A549 (cell line): ENCODE measurements at regions not wholly inside any gene's neighbourhood (a gene's known extent, or its start where the extent isn't known, plus 50 kb on each side); places are given as distances from the start of the nearest gene placed in this dataset.

ENCODE experiments used
- ATAC-seq, 2 experiments: fragments of 200-7000 bp in 1 of 2; fragments of >200 bp in 1 of 2; cut with Nextera tagmentation in 1 of 2; cut with Tn5 transposase in 1 of 2; 3 replicates each; pipeline versions ENCODE4 v1.8.0 to v1.9.1; 2018 to 2020; ENCODE audit warnings: mild to moderate bottlenecking in 1 of 2, moderate library complexity in 1 of 2
- CTCF ChIA-PET: fragments of 300-600 bp; sonication (Branson Sonifier 250); formaldehyde crosslinking; extraction: SDS; loops from one replicate; lab custom pipeline; 2021; ENCODE audit warnings: antibody characterized with exemption, inconsistent platforms; lab: Yijun Ruan, JAX
- POLR2A ChIA-PET: fragments of 350-600 bp; formaldehyde crosslinking; extraction: SDS; loops from one replicate; lab custom pipeline; 2021; ENCODE audit warnings: antibody characterized with exemption, inconsistent platforms; lab: Yijun Ruan, JAX
- DNase-seq, 2 experiments: peaks; one replicate each; pipeline versions ENCODE4 v3.0.0 to v3.0.0-alpha.2; 2011 to 2016; ENCODE audit warnings: low read depth in 1 of 2, low spot score in 1 of 2
- FAIRE-seq: peaks from 2 replicates; lab custom pipeline; 2011; peaks lifted over from hg19 to GRCh38; lab: Jason Lieb, UNC
- H3K27ac ChIP-seq, 2 experiments: fragments of >200 bp; sonication (Bioruptor Twin); formaldehyde crosslinking; 3 replicates each; pipeline ENCODE4 v1.5.1; 2016 to 2017
- H3K4me1 ChIP-seq: fragments of >200 bp; sonication (Bioruptor Twin); formaldehyde crosslinking; 3 replicates; pipeline ENCODE4 v1.6.1; 2016
- H3K4me2 ChIP-seq: fragments of >200 bp; sonication (Bioruptor Twin); formaldehyde crosslinking; 3 replicates; pipeline ENCODE4 v1.6.1; 2016
- H3K4me3 ChIP-seq: fragments of >200 bp; sonication (Bioruptor Twin); formaldehyde crosslinking; 3 replicates; pipeline ENCODE4 v1.5.1; 2016
- H3K9me3 ChIP-seq: fragments of >200 bp; sonication (Bioruptor Twin); formaldehyde crosslinking; 3 replicates; pipeline ENCODE4 v1.6.1; 2016
- BCL3 ChIP-seq: fragments of >200 bp; sonication (Bioruptor Twin); formaldehyde crosslinking; IDR thresholded peaks from 3 replicates; pipeline ENCODE4 v1.6.1; 2016
- CBX2 ChIP-seq: fragments of 200-600 bp; sonication (generic); IDR thresholded peaks from 2 replicates; pipeline ENCODE4 v1.6.1; 2016; ENCODE audit warnings: low read depth, mild to moderate bottlenecking, borderline replicate concordance
- CBX8 ChIP-seq: fragments of 200-600 bp; sonication (generic); IDR thresholded peaks from 2 replicates; pipeline ENCODE4 v1.6.1; 2016
- EHF ChIP-seq: fragments of 250-450 bp; sonication (Bioruptor Pico); IDR thresholded peaks from 2 replicates; pipeline ENCODE4 v1.5.0; 2020; ENCODE audit warnings: mild to moderate bottlenecking
- EP300 ChIP-seq, 2 experiments: fragments of >200 bp; sonication (Bioruptor Twin); formaldehyde crosslinking; IDR thresholded peaks; 2 replicates in 1 of 2; 3 replicates in 1 of 2; pipeline ENCODE4 v1.6.1; 2016 to 2017
- HEYL ChIP-seq: fragments of 250-450 bp; sonication (Bioruptor Pico); IDR thresholded peaks from 2 replicates; pipeline ENCODE4 v1.8.0; 2021; ENCODE audit warnings: mild to moderate bottlenecking, moderate library complexity
- HMGXB4 ChIP-seq: fragments of 250-450 bp; sonication (Bioruptor Pico); IDR thresholded peaks from 2 replicates; pipeline ENCODE4 v1.5.0; 2021; ENCODE audit warnings: mild to moderate bottlenecking, moderate library complexity, borderline replicate concordance
- HOXB13 ChIP-seq: fragments of 250-450 bp; sonication (Bioruptor Pico); IDR thresholded peaks from 2 replicates; pipeline ENCODE4 v1.5.0; 2020; ENCODE audit warnings: low read depth, mild to moderate bottlenecking, moderate library complexity
- HOXB5 ChIP-seq: fragments of 250-450 bp; sonication (Bioruptor Pico); IDR thresholded peaks from 2 replicates; pipeline ENCODE4 v1.5.0; 2020; ENCODE audit warnings: mild to moderate bottlenecking, moderate library complexity
- MAZ ChIP-seq: fragments of 150-350 bp; IDR thresholded peaks from 2 replicates; pipeline ENCODE4 v1.6.1; 2014; ENCODE audit warnings: antibody characterized with exemption, low read depth, low read length, borderline replicate concordance
- MYC ChIP-seq: IDR thresholded peaks from 2 replicates; pipeline ENCODE4 v1.6.1; 2012; ENCODE audit warnings: mild to moderate bottlenecking, inconsistent platforms, low read length, improper control_type of control experiment, borderline replicate concordance
- NPAS2 ChIP-seq: fragments of 250-450 bp; sonication (Bioruptor Pico); IDR thresholded peaks from 2 replicates; pipeline ENCODE4 v1.8.0; 2022; ENCODE audit warnings: mild to moderate bottlenecking, moderate library complexity, borderline replicate concordance
- PHF8 ChIP-seq: fragments of 200-600 bp; sonication (generic); IDR thresholded peaks from 2 replicates; pipeline ENCODE4 v1.6.1; 2016; ENCODE audit warnings: low read depth, mild to moderate bottlenecking, antibody characterized with exemption, moderate library complexity, borderline replicate concordance
- POLR2AphosphoS2 ChIP-seq: conservative IDR thresholded peaks from 2 replicates; pipeline ENCODE4 v1.6.1; 2012; ENCODE audit warnings: low read length, improper control_type of control experiment, inconsistent platforms
- RCOR1 ChIP-seq: fragments of 150-350 bp; IDR thresholded peaks from 2 replicates; pipeline ENCODE4 v1.6.1; 2014; ENCODE audit warnings: antibody characterized with exemption, low read length, low read depth
- SMC3 ChIP-seq: fragments of >200 bp; sonication (Bioruptor Twin); formaldehyde crosslinking; IDR thresholded peaks from 3 replicates; pipeline ENCODE4 v1.6.1; 2018; ENCODE audit warnings: inconsistent platforms
- TP53 ChIP-seq: fragments of 250-450 bp; sonication (Bioruptor Pico); IDR thresholded peaks from 2 replicates; pipeline ENCODE4 v1.5.0; 2021; ENCODE audit warnings: mild to moderate bottlenecking, moderate library complexity
- ZC3H11A ChIP-seq: fragments of 450-650 bp; IDR thresholded peaks from 2 replicates; pipeline ENCODE4 v1.6.1; 2014; ENCODE audit warnings: antibody characterized with exemption, mild to moderate bottlenecking
- ZFP36 ChIP-seq: fragments of 450-650 bp; IDR thresholded peaks from 2 replicates; pipeline ENCODE4 v1.6.1; 2014; ENCODE audit warnings: borderline replicate concordance; ENCODE audit not compliant: partially characterized antibody
- ZNF302 ChIP-seq: fragments of 250-450 bp; sonication (Bioruptor Pico); IDR thresholded peaks from 2 replicates; pipeline ENCODE4 v1.9.0; 2021; ENCODE audit warnings: inconsistent platforms, mild to moderate bottlenecking, moderate library complexity
- WGBS: methylation state at CpG from one replicate; pipeline ENCODE4 v1.1.6; 2017; ENCODE audit errors: missing lambda C conversion rate; 5-methylcytosine and 5-hydroxymethylcytosine counted together
- TF ChIP-seq, protein P1 (sequence below): IDR thresholded peaks from 2 replicates; pipeline ENCODE4 v1.6.1; 2012
- TF ChIP-seq, protein P2 (sequence below): fragments of 250-450 bp; sonication (Bioruptor Pico); IDR thresholded peaks from 2 replicates; pipeline ENCODE4 v1.5.0; 2020; ENCODE audit warnings: low read depth, mild to moderate bottlenecking, moderate library complexity
- TF ChIP-seq, protein P3 (sequence below): fragments of 200-600 bp; sonication (generic); IDR thresholded peaks from 2 replicates; pipeline ENCODE4 v1.6.1; 2016; ENCODE audit warnings: antibody characterized with exemption, mild to moderate bottlenecking, moderate library complexity

DNA sequence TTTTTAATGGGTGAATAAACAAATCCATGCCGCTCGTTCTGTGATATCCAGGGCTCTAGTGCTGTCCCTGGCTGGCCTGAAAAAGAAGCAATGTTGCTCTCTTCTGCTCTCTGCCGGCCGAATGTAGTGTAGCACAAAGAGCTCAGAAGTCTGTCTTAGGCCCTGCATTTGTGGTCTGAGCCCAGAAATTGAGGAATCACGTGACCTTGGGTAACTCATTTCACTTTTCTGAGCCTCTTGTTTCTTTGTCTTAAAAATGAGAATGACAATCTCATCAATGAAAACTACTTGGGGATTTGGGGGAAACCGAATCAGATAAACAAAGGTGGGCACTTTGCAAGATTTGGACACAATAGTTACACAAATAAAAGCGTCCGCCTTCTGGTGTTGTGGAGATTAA is 381.6 kb upstream of the ASIC2 start (continued):
- TF ChIP-seq, protein P1, sequence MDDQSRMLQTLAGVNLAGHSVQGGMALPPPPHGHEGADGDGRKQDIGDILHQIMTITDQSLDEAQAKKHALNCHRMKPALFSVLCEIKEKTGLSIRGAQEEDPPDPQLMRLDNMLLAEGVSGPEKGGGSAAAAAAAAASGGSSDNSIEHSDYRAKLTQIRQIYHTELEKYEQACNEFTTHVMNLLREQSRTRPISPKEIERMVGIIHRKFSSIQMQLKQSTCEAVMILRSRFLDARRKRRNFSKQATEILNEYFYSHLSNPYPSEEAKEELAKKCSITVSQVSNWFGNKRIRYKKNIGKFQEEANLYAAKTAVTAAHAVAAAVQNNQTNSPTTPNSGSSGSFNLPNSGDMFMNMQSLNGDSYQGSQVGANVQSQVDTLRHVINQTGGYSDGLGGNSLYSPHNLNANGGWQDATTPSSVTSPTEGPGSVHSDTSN, result no peak
- TF ChIP-seq ZFP36, result no peak
- TF ChIP-seq HOXB5 (CRISPR knock-in tag), result no peak
- TF ChIP-seq EHF (CRISPR knock-in tag), result no peak
- TF ChIP-seq RCOR1, result no peak
- TF ChIP-seq CBX2, result no peak
- TF ChIP-seq MYC, result no peak
- no peak for TF ChIP-seq TP53 (CRISPR knock-in tag)
- TF ChIP-seq PHF8, result no peak

DNA sequence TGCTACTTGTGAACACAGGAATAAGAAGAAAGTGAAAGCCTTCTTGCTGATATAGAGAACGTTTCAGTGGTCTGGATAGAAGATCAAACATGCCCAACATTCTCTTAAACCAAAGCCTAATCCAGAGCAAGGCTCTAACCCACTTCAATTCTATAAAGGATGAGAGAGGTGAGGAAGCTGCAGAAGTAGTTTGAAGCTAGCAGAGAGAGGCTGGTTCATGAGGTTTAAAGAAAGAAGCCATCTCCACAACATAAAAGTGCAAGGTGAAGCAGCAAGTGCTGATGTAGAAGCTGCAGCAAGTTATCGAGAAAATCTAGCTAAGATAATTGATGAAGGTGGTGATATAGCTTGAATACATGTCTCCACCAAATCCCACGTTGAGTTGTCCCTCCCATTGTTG is 383.3 kb upstream of the ASIC2 start:
- WGBS, result 2% methylated on average over 3 of the region's 3 CpGs
- Histone ChIP-seq H3K4me3 (no peak overlapping the region), H3K27ac (no peak overlapping the region), H3K9me3 (no peaks in the 10 kb centered on the region), H3K4me1 (no peaks in the 10 kb centered on the region), H3K4me2 (no peak overlapping the region)
- TF ChIP-seq POLR2AphosphoS2 (no peak), HEYL (CRISPR knock-in tag) (no peak), BCL3 (no peak), MAZ (no peak), NPAS2 (CRISPR knock-in tag) (no peak), EHF (CRISPR knock-in tag) (no peak), HMGXB4 (CRISPR knock-in tag) (no peak), HOXB13 (CRISPR knock-in tag) (no peak), CBX2 (no peak), ZC3H11A (no peak)
- TF ChIP-seq, protein P2, sequence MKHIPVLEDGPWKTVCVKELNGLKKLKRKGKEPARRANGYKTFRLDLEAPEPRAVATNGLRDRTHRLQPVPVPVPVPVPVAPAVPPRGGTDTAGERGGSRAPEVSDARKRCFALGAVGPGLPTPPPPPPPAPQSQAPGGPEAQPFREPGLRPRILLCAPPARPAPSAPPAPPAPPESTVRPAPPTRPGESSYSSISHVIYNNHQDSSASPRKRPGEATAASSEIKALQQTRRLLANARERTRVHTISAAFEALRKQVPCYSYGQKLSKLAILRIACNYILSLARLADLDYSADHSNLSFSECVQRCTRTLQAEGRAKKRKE (CRISPR knock-in tag), result no peak
- TF ChIP-seq, protein P1, result no peak
- DNase-seq, result no peak
- POLR2A ChIA-PET, result no interaction called here
- ATAC-seq, result no peak
- CTCF ChIA-PET, result interaction anchor here (1.4 to 5.1 kb wide), 5 partner anchors 8 to 894 kb away, joined by 3 to 51 read pairs (median 20); no protein-coding TSS in a partner anchor
- no peak for FAIRE-seq

DNA sequence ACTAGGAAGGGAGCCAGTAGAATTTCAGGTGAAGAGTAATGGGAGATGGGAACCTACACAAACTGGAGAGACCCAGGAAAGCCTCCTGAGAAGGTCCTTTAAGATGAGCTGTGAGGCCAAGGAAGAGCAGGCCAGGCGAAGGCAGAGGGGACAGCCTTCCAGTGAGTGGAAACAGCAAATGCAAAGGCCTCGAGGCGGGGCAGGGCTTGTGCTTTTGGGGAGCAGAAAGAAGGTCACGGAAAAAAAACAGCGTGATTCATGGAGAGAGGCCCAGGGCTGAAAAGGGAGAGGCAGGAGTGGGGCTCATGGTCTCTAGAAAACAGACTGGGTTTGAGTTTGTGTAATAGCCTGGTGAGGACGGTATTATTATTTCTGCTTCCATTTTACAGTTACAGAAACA is 386.5 kb upstream of the ASIC2 start:
- CTCF ChIA-PET, result interaction anchor here (1.4 kb wide), 1 partner anchor 668 kb away, joined by 4 read pairs; no protein-coding TSS in a partner anchor
- ATAC-seq (no peak), FAIRE-seq (no peak), DNase-seq (no peak)
- no peak overlapping the region for H3K4me3 ChIP-seq
- POLR2A ChIA-PET, result no interaction called here
- H3K4me1 ChIP-seq, result no peaks in the 10 kb centered on the region
- H3K9me3 ChIP-seq, result no peaks in the 10 kb centered on the region
- WGBS, result 6% methylated on average over 6 of the region's 6 CpGs
- H3K4me2 ChIP-seq, result no peak overlapping the region
- H3K27ac ChIP-seq, result no peak overlapping the region
- no peak for TF ChIP-seq EP300 (IDR thresholded peaks at IDR 0.05)
- TF ChIP-seq TP53 (CRISPR knock-in tag), result no peak
- TF ChIP-seq RCOR1, result no peak
- no peak for TF ChIP-seq SMC3
- TF ChIP-seq, protein P3, sequence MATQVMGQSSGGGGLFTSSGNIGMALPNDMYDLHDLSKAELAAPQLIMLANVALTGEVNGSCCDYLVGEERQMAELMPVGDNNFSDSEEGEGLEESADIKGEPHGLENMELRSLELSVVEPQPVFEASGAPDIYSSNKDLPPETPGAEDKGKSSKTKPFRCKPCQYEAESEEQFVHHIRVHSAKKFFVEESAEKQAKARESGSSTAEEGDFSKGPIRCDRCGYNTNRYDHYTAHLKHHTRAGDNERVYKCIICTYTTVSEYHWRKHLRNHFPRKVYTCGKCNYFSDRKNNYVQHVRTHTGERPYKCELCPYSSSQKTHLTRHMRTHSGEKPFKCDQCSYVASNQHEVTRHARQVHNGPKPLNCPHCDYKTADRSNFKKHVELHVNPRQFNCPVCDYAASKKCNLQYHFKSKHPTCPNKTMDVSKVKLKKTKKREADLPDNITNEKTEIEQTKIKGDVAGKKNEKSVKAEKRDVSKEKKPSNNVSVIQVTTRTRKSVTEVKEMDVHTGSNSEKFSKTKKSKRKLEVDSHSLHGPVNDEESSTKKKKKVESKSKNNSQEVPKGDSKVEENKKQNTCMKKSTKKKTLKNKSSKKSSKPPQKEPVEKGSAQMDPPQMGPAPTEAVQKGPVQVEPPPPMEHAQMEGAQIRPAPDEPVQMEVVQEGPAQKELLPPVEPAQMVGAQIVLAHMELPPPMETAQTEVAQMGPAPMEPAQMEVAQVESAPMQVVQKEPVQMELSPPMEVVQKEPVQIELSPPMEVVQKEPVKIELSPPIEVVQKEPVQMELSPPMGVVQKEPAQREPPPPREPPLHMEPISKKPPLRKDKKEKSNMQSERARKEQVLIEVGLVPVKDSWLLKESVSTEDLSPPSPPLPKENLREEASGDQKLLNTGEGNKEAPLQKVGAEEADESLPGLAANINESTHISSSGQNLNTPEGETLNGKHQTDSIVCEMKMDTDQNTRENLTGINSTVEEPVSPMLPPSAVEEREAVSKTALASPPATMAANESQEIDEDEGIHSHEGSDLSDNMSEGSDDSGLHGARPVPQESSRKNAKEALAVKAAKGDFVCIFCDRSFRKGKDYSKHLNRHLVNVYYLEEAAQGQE, result no peak
- no peak for TF ChIP-seq CBX8
- TF ChIP-seq ZNF302 (CRISPR knock-in tag), result no peak
- TF ChIP-seq ZC3H11A, result no peak
